ENCODE measurements at regions not wholly inside any gene's neighbourhood (a gene's known extent, or its start where the extent isn't known, plus 50 kb on each side); places are given as distances from the start of the nearest gene placed in this dataset.

DNA sequence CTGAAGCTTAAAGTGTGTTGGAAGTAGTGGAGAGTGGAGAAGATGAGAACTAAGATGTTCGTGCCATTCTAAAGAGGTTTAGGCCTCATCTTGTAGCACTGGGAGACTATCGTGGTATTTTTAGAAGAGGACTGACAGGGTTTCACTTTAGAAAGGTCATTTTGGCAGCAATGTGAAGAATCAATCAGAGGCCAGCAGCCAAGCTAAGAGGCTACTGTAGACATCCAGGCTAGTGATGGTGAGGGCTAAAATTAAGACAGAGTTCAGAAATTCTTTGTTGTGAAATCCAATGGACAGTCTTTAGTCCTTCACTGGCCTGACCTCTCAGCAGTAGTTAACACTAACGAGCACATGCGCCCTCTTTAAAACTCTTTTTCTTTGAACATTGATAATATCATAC, 288.2 kb downstream of the TBL1XR1 start:
- no peaks in the 10 kb centered on the region for H3K27me3 Mint-ChIP-seq (ENCODE audit: unreplicated experiment)
- no peak for DNase-seq
- H3K27ac Mint-ChIP-seq (ENCODE audit: unreplicated experiment) = no peak overlapping the region
- H3K4me1 Mint-ChIP-seq (ENCODE audit: low read depth, unreplicated experiment) = no peaks in the 10 kb centered on the region
- no peak overlapping the region for H3K4me3 Mint-ChIP-seq (ENCODE audit: unreplicated experiment)
- TF ChIP-seq, protein P1, sequence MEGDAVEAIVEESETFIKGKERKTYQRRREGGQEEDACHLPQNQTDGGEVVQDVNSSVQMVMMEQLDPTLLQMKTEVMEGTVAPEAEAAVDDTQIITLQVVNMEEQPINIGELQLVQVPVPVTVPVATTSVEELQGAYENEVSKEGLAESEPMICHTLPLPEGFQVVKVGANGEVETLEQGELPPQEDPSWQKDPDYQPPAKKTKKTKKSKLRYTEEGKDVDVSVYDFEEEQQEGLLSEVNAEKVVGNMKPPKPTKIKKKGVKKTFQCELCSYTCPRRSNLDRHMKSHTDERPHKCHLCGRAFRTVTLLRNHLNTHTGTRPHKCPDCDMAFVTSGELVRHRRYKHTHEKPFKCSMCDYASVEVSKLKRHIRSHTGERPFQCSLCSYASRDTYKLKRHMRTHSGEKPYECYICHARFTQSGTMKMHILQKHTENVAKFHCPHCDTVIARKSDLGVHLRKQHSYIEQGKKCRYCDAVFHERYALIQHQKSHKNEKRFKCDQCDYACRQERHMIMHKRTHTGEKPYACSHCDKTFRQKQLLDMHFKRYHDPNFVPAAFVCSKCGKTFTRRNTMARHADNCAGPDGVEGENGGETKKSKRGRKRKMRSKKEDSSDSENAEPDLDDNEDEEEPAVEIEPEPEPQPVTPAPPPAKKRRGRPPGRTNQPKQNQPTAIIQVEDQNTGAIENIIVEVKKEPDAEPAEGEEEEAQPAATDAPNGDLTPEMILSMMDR (IDR thresholded peaks at IDR 0.05; ENCODE audit: partially characterized antibody, unreplicated experiment) = no peak
- H3K9me3 Mint-ChIP-seq (ENCODE audit: unreplicated experiment) = peaks cover 1% of the 10 kb centered on the region
- H3K36me3 Mint-ChIP-seq (ENCODE audit: unreplicated experiment) = no peaks in the 10 kb centered on the region

DNA sequence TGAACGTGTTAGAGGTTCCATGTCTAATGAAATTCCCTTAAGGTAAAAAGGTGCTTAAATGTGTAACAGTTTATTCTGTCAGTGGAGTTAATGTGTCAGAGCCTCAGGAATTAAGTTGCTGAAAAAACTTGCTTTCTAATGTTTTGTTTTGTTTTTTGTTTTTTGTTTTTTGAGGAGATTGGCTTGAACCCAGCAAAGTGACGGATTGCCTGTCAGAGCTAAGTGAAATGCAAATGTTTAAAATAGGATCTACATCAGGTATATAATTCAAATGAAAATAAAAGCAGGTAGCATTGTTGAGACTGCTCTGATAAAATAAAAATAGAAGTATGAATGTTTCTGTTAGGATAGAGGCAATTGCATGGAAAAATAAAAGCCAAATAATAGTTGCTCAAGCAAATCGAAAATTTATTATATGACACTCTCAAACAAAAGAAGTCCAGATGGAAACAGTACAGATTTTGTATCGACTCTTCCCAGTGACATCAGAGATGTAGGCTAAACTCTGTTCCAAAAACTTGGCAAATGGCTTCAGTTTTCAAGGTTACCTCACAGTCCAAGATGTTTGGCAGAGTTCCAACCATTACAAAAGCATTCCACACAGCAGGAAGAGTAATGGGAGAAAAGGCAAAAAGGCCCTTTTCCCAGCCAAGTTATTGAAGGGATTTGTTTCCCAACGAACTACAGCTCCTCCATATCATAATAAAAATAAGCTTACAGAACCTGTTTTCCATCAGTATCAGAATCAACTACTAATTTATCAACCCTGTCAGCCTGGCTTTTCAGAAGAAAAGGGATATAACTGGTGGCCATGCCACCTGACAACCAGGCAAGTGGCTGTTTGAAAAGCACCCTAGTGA, 291.0 kb downstream of the TBL1XR1 start:
- Mint-ChIP-seq H3K36me3 (ENCODE audit: unreplicated experiment) (peaks cover 4% of the 10 kb centered on the region), H3K27me3 (ENCODE audit: unreplicated experiment) (no peaks in the 10 kb centered on the region), H3K4me1 (ENCODE audit: low read depth, unreplicated experiment) (no peaks in the 10 kb centered on the region), H3K4me3 (ENCODE audit: unreplicated experiment) (no peak overlapping the region), H3K27ac (ENCODE audit: unreplicated experiment) (no peak overlapping the region), H3K9me3 (ENCODE audit: unreplicated experiment) (no peaks in the 10 kb centered on the region)
- TF ChIP-seq, protein P1 (IDR thresholded peaks at IDR 0.05; ENCODE audit: partially characterized antibody, unreplicated experiment) = no peak
- no peak for DNase-seq

DNA sequence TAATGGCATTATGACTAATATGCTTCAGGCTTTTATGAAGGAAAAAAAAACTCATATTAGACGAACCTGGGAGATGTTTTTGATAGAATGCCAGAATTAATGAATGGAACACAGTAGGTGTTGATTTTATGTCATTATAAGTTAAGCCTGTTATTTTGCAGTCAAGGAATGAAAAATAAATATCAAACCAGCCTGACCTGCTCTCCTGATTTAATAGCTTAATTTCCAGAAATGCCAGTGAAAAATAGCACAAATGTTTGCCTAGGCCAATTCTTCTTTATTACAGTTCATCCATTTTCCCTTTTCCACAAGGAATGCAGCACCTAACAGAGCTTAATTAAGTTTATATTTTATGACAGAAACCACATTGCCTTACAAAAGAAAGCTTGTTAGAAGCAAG, 292.0 kb downstream of the TBL1XR1 start:
- H3K27ac Mint-ChIP-seq (ENCODE audit: unreplicated experiment) = no peak overlapping the region
- no peak overlapping the region for H3K4me3 Mint-ChIP-seq (ENCODE audit: unreplicated experiment)
- no peaks in the 10 kb centered on the region for H3K4me1 Mint-ChIP-seq (ENCODE audit: low read depth, unreplicated experiment)

DNA sequence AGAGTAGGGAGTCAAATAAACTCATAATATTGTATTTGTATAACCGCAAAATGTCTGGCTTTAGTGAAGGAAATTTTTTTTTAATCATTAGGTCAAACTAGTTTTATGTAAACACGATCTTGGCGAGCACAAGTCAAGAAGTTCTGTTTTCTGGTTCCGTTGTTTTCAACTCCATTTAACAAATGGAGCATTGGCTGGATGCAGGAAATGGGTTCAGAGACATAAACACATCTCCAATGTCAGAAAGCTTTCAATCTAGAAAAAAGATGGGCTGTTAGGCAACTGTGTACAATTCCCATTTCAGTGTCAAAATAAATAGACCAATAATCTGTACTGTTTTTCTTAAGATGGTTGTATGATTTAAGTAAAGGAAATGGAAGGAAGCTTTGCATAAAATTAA, 292.8 kb downstream of the TBL1XR1 start:
- DNase-seq = no peak
- peaks cover 4% of the 10 kb centered on the region for H3K36me3 Mint-ChIP-seq (ENCODE audit: unreplicated experiment)
- TF ChIP-seq, protein P1 (IDR thresholded peaks at IDR 0.05; ENCODE audit: partially characterized antibody, unreplicated experiment) = no peak
- H3K4me3 Mint-ChIP-seq (ENCODE audit: unreplicated experiment) = no peak overlapping the region
- no peaks in the 10 kb centered on the region for H3K9me3 Mint-ChIP-seq (ENCODE audit: unreplicated experiment)
- no peak overlapping the region for H3K27ac Mint-ChIP-seq (ENCODE audit: unreplicated experiment)
- H3K27me3 Mint-ChIP-seq (ENCODE audit: unreplicated experiment) = peaks cover under 1% of the 10 kb centered on the region
- H3K4me1 Mint-ChIP-seq (ENCODE audit: low read depth, unreplicated experiment) = no peaks in the 10 kb centered on the region

More for the DNA sequence above, 292.0 kb downstream of the TBL1XR1 start:
- Mint-ChIP-seq H3K27me3 (ENCODE audit: unreplicated experiment) (no peaks in the 10 kb centered on the region), H3K36me3 (ENCODE audit: unreplicated experiment) (peaks cover 4% of the 10 kb centered on the region), H3K9me3 (ENCODE audit: unreplicated experiment) (no peaks in the 10 kb centered on the region)
- TF ChIP-seq, protein P1 (IDR thresholded peaks at IDR 0.05; ENCODE audit: partially characterized antibody, unreplicated experiment) = no peak
- DNase-seq = no peak

GRCh38 chr3:176896640-176897039, 300.6 kb downstream of the TBL1XR1 start:
- peaks cover 12% of the 10 kb centered on the region for H3K36me3 Mint-ChIP-seq (ENCODE audit: unreplicated experiment)

More at GRCh38 chr3:176896640-176897039, 300.6 kb downstream of the TBL1XR1 start:
- H3K27ac Mint-ChIP-seq (ENCODE audit: unreplicated experiment) = no peak overlapping the region
- DNase-seq = no peak
- TF ChIP-seq, protein P1 (IDR thresholded peaks at IDR 0.05; ENCODE audit: partially characterized antibody, unreplicated experiment) = no peak
- H3K4me1 Mint-ChIP-seq (ENCODE audit: low read depth, unreplicated experiment) = no peaks in the 10 kb centered on the region
- peaks cover 2% of the 10 kb centered on the region for H3K27me3 Mint-ChIP-seq (ENCODE audit: unreplicated experiment)
- peaks cover 5% of the 10 kb centered on the region for H3K9me3 Mint-ChIP-seq (ENCODE audit: unreplicated experiment)
- no peak overlapping the region for H3K4me3 Mint-ChIP-seq (ENCODE audit: unreplicated experiment)

Data from glutamatergic neuron (in vitro differentiated cells).